Kidney (tissue), 13 donors: ENCODE measurements at regions not wholly inside any gene's neighbourhood (a gene's known extent, or its start where the extent isn't known, plus 50 kb on each side); places are given as distances from the start of the nearest gene placed in this dataset.

ENCODE experiments used
- DNase-seq, 5 donors: peaks; one replicate each; pipeline ENCODE4 v3.0.0-alpha.2; 2013 to 2020
- FAIRE-seq: peaks from 2 replicates; lab custom pipeline; 2012; peaks lifted over from hg19 to GRCh38; lab: Jason Lieb, UNC
- H3K27ac ChIP-seq, 2 donors: one replicate each; pipeline ENCODE4 v1.7.0; 2013; ENCODE audit warnings: low read depth in 2 of 2, low read length in 2 of 2, inconsistent platforms in 1 of 2
- H3K27me3 ChIP-seq: one replicate; pipeline ENCODE4 v1.7.1; 2013; ENCODE audit warnings: low read length, inconsistent platforms; ENCODE audit not compliant: control insufficient read depth, insufficient read depth
- H3K36me3 ChIP-seq, 3 donors: one replicate each; pipeline versions ENCODE4 v1.7.0 to v1.7.1; 2013; ENCODE audit warnings: low read length in 3 of 3, control low read depth in 1 of 3, inconsistent platforms in 1 of 3; ENCODE audit not compliant: insufficient read depth in 3 of 3, control insufficient read depth in 2 of 3
- H3K4me1 ChIP-seq, 3 donors: one replicate each; pipeline versions ENCODE4 v1.7.0 to v1.7.1; 2013; ENCODE audit warnings: low read length in 3 of 3, inconsistent platforms in 1 of 3, low read depth in 1 of 3; ENCODE audit not compliant: control insufficient read depth in 2 of 3, insufficient read depth in 2 of 3
- H3K4me3 ChIP-seq, 3 donors: one replicate each; pipeline versions ENCODE4 v1.7.0 to v1.8.1; 2013; ENCODE audit warnings: low read length in 3 of 3, control low read depth in 1 of 3, inconsistent platforms in 1 of 3
- H3K9ac ChIP-seq, 3 donors: one replicate each; pipeline versions ENCODE4 v1.7.0 to v1.7.1; 2013; ENCODE audit warnings: low read length in 3 of 3, control low read depth in 1 of 3, inconsistent platforms in 1 of 3
- H3K9me3 ChIP-seq, 3 donors: one replicate each; pipeline versions ENCODE4 v1.7.0 to v1.7.1; 2013; ENCODE audit warnings: low read length in 3 of 3, control low read depth in 1 of 3, inconsistent platforms in 1 of 3; ENCODE audit not compliant: control insufficient read depth in 2 of 3, insufficient read depth in 1 of 3
- intact Hi-C: fragments of 100-400 bp; cut with DNase I; formaldehyde crosslinking; loops from one replicate; pipeline ENCODE4 v1.11.1; 2022
- TF ChIP-seq, protein P1 (sequence below): IDR thresholded peaks from 3 replicates; pipeline ENCODE4 v1.5.1; 2012; ENCODE audit warnings: mild to moderate bottlenecking, moderate library complexity, borderline replicate concordance; ENCODE audit not compliant: insufficient read depth; ENCODE audit errors: extremely low read depth
- donor health status: control.
- donor health status: control.
- donor health status: control.
- donor health status: control.
- donor health status: control.
- donor health status: DM: yes; HTN: yes; CAD: no.
- donor health status: Normal renal cell carcinoma (clear cell type).

DNA sequence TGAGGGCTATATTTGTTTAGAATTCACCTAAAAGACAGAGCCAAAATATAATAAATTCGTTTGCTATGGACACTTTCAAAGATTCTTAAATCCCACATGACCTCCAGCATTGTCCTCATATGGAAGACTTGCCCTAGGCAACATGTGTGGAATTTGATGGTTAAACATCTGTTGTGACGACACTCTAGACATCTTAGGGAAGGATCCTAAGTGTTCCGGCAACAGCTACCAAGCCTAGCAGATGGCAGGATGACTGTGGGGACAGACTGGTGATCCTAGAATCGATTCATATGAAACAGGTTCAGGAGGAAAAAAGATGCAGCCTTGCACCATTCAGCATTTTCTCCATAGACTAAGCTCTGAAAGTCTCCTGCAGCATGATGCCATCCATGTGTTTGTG, 77.6 kb upstream of the BACH2 start:
- TF ChIP-seq, protein P1, sequence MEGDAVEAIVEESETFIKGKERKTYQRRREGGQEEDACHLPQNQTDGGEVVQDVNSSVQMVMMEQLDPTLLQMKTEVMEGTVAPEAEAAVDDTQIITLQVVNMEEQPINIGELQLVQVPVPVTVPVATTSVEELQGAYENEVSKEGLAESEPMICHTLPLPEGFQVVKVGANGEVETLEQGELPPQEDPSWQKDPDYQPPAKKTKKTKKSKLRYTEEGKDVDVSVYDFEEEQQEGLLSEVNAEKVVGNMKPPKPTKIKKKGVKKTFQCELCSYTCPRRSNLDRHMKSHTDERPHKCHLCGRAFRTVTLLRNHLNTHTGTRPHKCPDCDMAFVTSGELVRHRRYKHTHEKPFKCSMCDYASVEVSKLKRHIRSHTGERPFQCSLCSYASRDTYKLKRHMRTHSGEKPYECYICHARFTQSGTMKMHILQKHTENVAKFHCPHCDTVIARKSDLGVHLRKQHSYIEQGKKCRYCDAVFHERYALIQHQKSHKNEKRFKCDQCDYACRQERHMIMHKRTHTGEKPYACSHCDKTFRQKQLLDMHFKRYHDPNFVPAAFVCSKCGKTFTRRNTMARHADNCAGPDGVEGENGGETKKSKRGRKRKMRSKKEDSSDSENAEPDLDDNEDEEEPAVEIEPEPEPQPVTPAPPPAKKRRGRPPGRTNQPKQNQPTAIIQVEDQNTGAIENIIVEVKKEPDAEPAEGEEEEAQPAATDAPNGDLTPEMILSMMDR: no peak
- H3K9ac ChIP-seq: no peak overlapping the region
- FAIRE-seq (no peak), DNase-seq (no peak)
- intact Hi-C loops: no loop called here
- H3K27ac ChIP-seq: no peak overlapping the region
- H3K4me3 ChIP-seq: no peak overlapping the region
- H3K4me1 ChIP-seq: peaks cover 2 to 7% (median 4%) of the 10 kb centered on the region in 3 donors
- H3K27me3 ChIP-seq: no peaks in the 10 kb centered on the region
- no peaks in the 10 kb centered on the region for H3K36me3 ChIP-seq
- H3K9me3 ChIP-seq: no peaks in the 10 kb centered on the region

DNA sequence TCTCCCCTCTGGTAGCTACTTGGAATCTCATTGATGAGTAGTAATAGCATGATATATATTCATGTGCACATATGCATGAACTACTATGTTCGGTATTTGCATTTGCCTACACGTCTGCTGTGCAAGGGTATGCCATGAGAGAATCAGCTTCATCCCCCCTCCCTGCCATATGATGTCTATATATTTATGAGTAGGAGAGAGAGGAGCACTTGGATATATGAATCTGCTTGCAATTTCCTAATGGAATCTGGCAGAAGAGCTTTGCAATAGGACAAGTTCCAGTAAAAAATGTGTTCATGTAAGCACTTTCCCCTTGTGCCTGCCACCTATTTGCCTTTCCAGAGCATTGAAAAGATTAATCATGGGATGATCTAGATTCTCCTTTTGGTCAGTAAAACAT, 76.2 kb upstream of the BACH2 start:
- H3K9me3 ChIP-seq: no peaks in the 10 kb centered on the region
- H3K36me3 ChIP-seq: no peaks in the 10 kb centered on the region
- TF ChIP-seq, protein P1: no peak
- H3K9ac ChIP-seq: no peak overlapping the region
- DNase-seq: no peak
- no peak overlapping the region for H3K4me3 ChIP-seq
- FAIRE-seq: no peak
- intact Hi-C loops: no loop called here
- H3K27ac ChIP-seq: no peak overlapping the region
- H3K27me3 ChIP-seq: no peaks in the 10 kb centered on the region
- peaks cover 2 to 7% (median 4%) of the 10 kb centered on the region in 3 donors for H3K4me1 ChIP-seq

DNA sequence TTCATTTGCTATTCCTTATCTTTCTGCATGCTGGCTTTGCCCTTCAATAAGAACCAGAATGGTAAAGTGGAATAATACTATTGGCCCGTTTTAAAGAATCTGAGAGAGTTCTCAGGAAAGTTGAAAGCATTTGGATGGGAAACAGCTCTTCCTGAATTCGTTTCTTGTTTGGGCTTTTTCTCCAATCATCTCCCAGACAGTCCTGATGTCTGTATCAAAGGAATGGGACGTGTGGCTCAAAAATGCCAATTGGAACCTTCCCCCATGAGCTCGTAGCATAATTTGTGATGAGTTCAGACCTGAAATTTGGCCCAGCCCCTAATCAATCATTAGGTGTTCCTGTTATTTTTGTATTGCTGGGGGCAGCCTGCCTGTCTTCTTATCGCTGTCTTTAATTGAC, 75.8 kb upstream of the BACH2 start:
- TF ChIP-seq, protein P1: no peak
- intact Hi-C loops: no loop called here
- no peak overlapping the region for H3K4me3 ChIP-seq
- H3K9me3 ChIP-seq: no peaks in the 10 kb centered on the region
- no peaks in the 10 kb centered on the region for H3K27me3 ChIP-seq
- no peak overlapping the region for H3K9ac ChIP-seq
- DNase-seq: no peak
- H3K27ac ChIP-seq: no peak overlapping the region
- H3K4me1 ChIP-seq: peaks cover 2 to 7% (median 4%) of the 10 kb centered on the region in 3 donors
- no peak for FAIRE-seq
- H3K36me3 ChIP-seq: no peaks in the 10 kb centered on the region

DNA sequence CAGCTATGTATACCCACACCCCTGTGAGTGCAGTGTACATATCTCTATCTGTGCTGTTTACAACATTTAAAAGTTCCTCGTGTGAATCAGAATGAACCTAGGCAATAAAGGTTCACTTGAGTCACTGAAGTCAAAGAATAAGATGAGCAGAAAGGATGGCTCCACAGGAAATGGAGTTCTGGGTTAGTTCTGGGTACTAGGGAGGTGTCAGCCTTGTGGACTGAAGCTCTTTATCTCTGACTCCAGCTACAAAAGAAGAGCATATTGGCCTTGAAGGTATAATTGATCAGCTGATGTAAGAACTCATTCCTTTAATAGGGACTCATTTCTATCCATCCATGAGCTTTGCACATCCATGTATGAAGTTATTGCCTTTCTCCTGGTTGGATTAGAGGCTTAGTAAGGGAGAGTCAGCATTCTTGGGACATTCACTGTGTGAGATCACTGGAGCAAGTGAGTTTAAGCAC, 73.9 kb upstream of the BACH2 start:
- no peaks in the 10 kb centered on the region for H3K9me3 ChIP-seq
- intact Hi-C loops: no loop called here
- H3K9ac ChIP-seq: no peak overlapping the region
- no peaks in the 10 kb centered on the region for H3K36me3 ChIP-seq
- no peak for FAIRE-seq
- H3K27ac ChIP-seq: no peak overlapping the region
- H3K27me3 ChIP-seq: no peaks in the 10 kb centered on the region
- no peaks in the 10 kb centered on the region for H3K4me1 ChIP-seq
- TF ChIP-seq, protein P1: no peak
- H3K4me3 ChIP-seq: no peak overlapping the region
- no peak for DNase-seq
